Caco-2 (cell line): ENCODE measurements at regions not wholly inside any gene's neighbourhood (a gene's known extent, or its start where the extent isn't known, plus 50 kb on each side); places are given as distances from the start of the nearest gene placed in this dataset.
A peak's percentile ranks its signal among the peaks of the same experiment; 100 is the strongest.

Experiments used
- BruUV-seq: library from RNA; stranded (reverse); fragments of 400-500 nt; replicated peaks from 2 replicates; lab custom pipeline; 2021; lab: Mats Ljungman, UMichigan
- CTCF ChIA-PET: fragments of 300-600 bp; sonication (Branson Sonifier 250); formaldehyde crosslinking; loops from one replicate; lab custom pipeline; 2022; ENCODE audit warnings: antibody characterized with exemption; lab: Charles Lee
- POLR2A ChIA-PET: fragments of 300-600 bp; sonication (Branson Sonifier 250); formaldehyde crosslinking; loops from one replicate; lab custom pipeline; 2022; ENCODE audit warnings: antibody characterized with exemption; lab: Charles Lee
- DNase-seq, 2 experiments: peaks; one replicate each; pipeline versions ENCODE4 v3.0.0 to v3.0.0-alpha.2; 2020 to 2022
- H3K27me3 ChIP-seq: replicated peaks from 2 replicates; pipeline ENCODE4 v1.6.0; 2011; ENCODE audit warnings: low read length; ENCODE audit not compliant: control insufficient read depth, insufficient read depth
- H3K36me3 ChIP-seq: 2 replicates; pipeline ENCODE4 v1.5.1; 2011; ENCODE audit warnings: low read length; ENCODE audit not compliant: control insufficient read depth, insufficient read depth
- H3K4me1 ChIP-seq: fragments of 250-450 bp; sonication (Bioruptor Pico); 2 replicates; pipeline ENCODE4 v1.5.1; 2020; ENCODE audit warnings: mild to moderate bottlenecking
- H3K4me3 ChIP-seq: 2 replicates; pipeline ENCODE4 v1.5.1; 2011; ENCODE audit warnings: low read depth, mild to moderate bottlenecking, control low read depth, low read length
- H3K9me3 ChIP-seq: fragments of 250-450 bp; sonication (Bioruptor Pico); 2 replicates; pipeline ENCODE4 v1.5.1; 2020; ENCODE audit warnings: mild to moderate bottlenecking, moderate library complexity
- H3K27ac Mint-ChIP-seq: one replicate; pipeline ENCODE4 v1.8.0; 2022; ENCODE audit warnings: mixed read lengths; ENCODE audit not compliant: unreplicated experiment
- H3K27me3 Mint-ChIP-seq: one replicate; pipeline ENCODE4 v1.8.0; 2022; ENCODE audit warnings: mixed read lengths; ENCODE audit not compliant: insufficient read depth, unreplicated experiment
- H3K36me3 Mint-ChIP-seq: one replicate; pipeline ENCODE4 v1.8.0; 2022; ENCODE audit warnings: mild to moderate bottlenecking, mixed read lengths; ENCODE audit not compliant: insufficient read depth, unreplicated experiment
- H3K4me1 Mint-ChIP-seq: one replicate; pipeline ENCODE4 v1.8.0; 2022; ENCODE audit warnings: low read depth, mixed read lengths; ENCODE audit not compliant: unreplicated experiment
- H3K4me3 Mint-ChIP-seq: one replicate; pipeline ENCODE4 v1.8.0; 2022; ENCODE audit warnings: mild to moderate bottlenecking, moderate library complexity, mixed read lengths; ENCODE audit not compliant: unreplicated experiment
- H3K9me3 Mint-ChIP-seq: one replicate; pipeline ENCODE4 v1.8.0; 2022; ENCODE audit warnings: mixed read lengths; ENCODE audit not compliant: unreplicated experiment
- intact Hi-C: fragments of 100-400 bp; cut with micrococcal nuclease; formaldehyde crosslinking; loops from one replicate; pipeline ENCODE4 v1.10.0; 2022; ENCODE audit not compliant: unreplicated experiment
- TF ChIP-seq, protein P1 (sequence below), 2 experiments: fragments of 200-600 bp in 1 of 2; IDR thresholded peaks; 1 replicate in 1 of 2; 2 replicates in 1 of 2; pipeline versions ENCODE4 v1.5.1 to v1.8.0; 2011 to 2022; ENCODE audit warnings: antibody characterized with exemption in 1 of 2, control low read depth in 1 of 2, inconsistent platforms in 1 of 2, low read depth in 1 of 2, low read length in 1 of 2, mild to moderate bottlenecking in 1 of 2, moderate library complexity in 1 of 2; ENCODE audit not compliant: insufficient read depth in 1 of 2, severe bottlenecking in 1 of 2, unreplicated experiment in 1 of 2

DNA sequence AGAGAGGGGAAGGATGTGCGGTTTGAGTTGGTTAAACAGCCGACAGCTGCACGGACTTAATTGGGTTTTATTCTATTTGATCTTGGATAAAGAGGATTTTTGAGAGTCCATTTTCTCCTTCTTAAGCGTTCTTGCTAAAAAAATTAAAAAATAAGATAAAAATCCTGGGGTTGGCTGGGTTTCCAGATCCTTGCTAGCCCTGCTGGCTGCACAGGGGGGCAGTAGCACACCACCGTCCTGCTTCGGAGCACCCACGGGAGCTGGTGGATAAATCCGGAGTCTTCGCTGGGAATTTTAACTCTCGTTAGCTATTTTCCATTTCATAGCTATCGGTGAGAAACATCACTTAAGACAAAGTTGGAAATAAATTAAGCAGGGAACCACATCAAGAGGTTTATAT, 792.0 kb downstream of the TYW1 start:
- Mint-ChIP-seq H3K36me3 (peaks cover 5% of the 10 kb centered on the region), H3K27me3 (peaks cover 8% of the 10 kb centered on the region), H3K9me3 (no peaks in the 10 kb centered on the region), H3K27ac (no peak overlapping the region), H3K4me1 (no peaks in the 10 kb centered on the region), H3K4me3 (no peak overlapping the region)
- TF ChIP-seq, protein P1, sequence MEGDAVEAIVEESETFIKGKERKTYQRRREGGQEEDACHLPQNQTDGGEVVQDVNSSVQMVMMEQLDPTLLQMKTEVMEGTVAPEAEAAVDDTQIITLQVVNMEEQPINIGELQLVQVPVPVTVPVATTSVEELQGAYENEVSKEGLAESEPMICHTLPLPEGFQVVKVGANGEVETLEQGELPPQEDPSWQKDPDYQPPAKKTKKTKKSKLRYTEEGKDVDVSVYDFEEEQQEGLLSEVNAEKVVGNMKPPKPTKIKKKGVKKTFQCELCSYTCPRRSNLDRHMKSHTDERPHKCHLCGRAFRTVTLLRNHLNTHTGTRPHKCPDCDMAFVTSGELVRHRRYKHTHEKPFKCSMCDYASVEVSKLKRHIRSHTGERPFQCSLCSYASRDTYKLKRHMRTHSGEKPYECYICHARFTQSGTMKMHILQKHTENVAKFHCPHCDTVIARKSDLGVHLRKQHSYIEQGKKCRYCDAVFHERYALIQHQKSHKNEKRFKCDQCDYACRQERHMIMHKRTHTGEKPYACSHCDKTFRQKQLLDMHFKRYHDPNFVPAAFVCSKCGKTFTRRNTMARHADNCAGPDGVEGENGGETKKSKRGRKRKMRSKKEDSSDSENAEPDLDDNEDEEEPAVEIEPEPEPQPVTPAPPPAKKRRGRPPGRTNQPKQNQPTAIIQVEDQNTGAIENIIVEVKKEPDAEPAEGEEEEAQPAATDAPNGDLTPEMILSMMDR (IDR thresholded peaks at IDR 0.05; ENCODE audit: insufficient read depth in 1 of 2, low read depth in 1 of 2, low read length in 1 of 2, severe bottlenecking in 1 of 2, unreplicated experiment in 1 of 2) = peak in 1 of 2 experiments; percentile 14
- ChIA-PET CTCF (no interaction called here), POLR2A (no interaction called here)
- Histone ChIP-seq H3K36me3 (no peaks in the 10 kb centered on the region), H3K27me3 (no peaks in the 10 kb centered on the region), H3K4me3 (no peak overlapping the region), H3K4me1 (no peaks in the 10 kb centered on the region), H3K9me3 (no peaks in the 10 kb centered on the region)
- no TSS peak for BruUV-seq
- intact Hi-C loops = no loop called here
- DNase-seq = no peak

DNA sequence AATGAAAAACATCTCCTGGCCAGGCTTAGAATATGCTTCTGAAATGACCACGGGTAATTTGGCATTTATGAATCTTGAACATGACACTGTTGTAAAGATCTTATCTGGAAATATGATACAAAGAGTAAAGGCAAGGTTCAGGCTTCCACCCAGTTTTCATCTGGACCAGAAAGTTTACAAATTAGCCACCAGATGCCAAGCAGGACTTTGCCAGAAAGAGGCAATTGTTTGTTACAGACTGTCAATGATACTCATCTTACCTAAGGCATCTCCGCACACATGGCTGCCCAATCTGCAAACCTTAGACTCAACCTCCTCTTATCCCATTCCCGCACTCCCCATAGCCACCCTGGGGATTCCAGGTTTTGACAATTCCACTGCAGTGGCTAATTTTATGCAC, 795.3 kb downstream of the TYW1 start:
- Histone ChIP-seq H3K4me3 (no peak overlapping the region), H3K4me1 (no peaks in the 10 kb centered on the region), H3K27me3 (no peaks in the 10 kb centered on the region), H3K9me3 (no peaks in the 10 kb centered on the region), H3K36me3 (no peaks in the 10 kb centered on the region)
- peaks cover 5% of the 10 kb centered on the region for H3K36me3 Mint-ChIP-seq
- H3K27ac Mint-ChIP-seq = no peak overlapping the region
- no peak overlapping the region for H3K4me3 Mint-ChIP-seq
- TF ChIP-seq, protein P1 (IDR thresholded peaks at IDR 0.05; ENCODE audit: insufficient read depth in 1 of 2, low read depth in 1 of 2, low read length in 1 of 2, severe bottlenecking in 1 of 2, unreplicated experiment in 1 of 2) = no peak
- H3K27me3 Mint-ChIP-seq = peaks cover 8% of the 10 kb centered on the region
- no peaks in the 10 kb centered on the region for H3K9me3 Mint-ChIP-seq
- no TSS peak for BruUV-seq
- intact Hi-C loops = no loop called here
- H3K4me1 Mint-ChIP-seq = no peaks in the 10 kb centered on the region
- ChIA-PET POLR2A (no interaction called here), CTCF (no interaction called here)
- no peak for DNase-seq

DNA sequence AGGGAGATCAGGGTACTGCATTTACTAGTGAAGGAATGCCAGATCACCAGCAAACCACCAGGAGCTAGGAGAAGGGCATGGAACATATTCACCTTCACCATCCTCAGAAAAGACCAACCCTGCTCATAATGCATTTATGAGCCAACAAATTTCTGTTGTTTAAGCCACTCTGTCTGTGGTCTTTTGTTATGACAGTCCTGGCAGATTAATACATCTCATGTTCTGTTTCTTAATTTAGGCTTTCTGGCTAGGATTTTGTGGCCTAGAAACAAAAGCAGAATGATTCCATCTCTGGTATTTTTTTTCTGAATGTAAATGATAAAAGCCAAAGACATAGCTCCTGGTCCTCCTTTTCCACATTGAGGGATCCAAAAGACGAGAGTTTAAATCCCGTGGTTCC, 797.9 kb downstream of the TYW1 start:
- intact Hi-C loops = no loop called here
- no peaks in the 10 kb centered on the region for H3K9me3 ChIP-seq
- H3K4me3 ChIP-seq = no peak overlapping the region
- H3K9me3 Mint-ChIP-seq = peaks cover 4% of the 10 kb centered on the region
- H3K36me3 Mint-ChIP-seq = peaks cover 5% of the 10 kb centered on the region
- no peaks in the 10 kb centered on the region for H3K4me1 Mint-ChIP-seq
- ChIA-PET CTCF (no interaction called here), POLR2A (no interaction called here)
- no peak overlapping the region for H3K27ac Mint-ChIP-seq
- H3K36me3 ChIP-seq = no peaks in the 10 kb centered on the region
- H3K4me3 Mint-ChIP-seq = no peak overlapping the region
- DNase-seq = no peak
- no TSS peak for BruUV-seq
- no peaks in the 10 kb centered on the region for H3K27me3 ChIP-seq
- peaks cover 8% of the 10 kb centered on the region for H3K27me3 Mint-ChIP-seq
- no peaks in the 10 kb centered on the region for H3K4me1 ChIP-seq
- TF ChIP-seq, protein P1 (IDR thresholded peaks at IDR 0.05; ENCODE audit: insufficient read depth in 1 of 2, low read depth in 1 of 2, low read length in 1 of 2, severe bottlenecking in 1 of 2, unreplicated experiment in 1 of 2) = no peak
